Mesendoderm (in vitro differentiated cells): ENCODE measurements at regions not wholly inside any gene's neighbourhood (a gene's known extent, or its start where the extent isn't known, plus 50 kb on each side); places are given as distances from the start of the nearest gene placed in this dataset.
A peak's percentile ranks its signal among the peaks of the same experiment; 100 is the strongest.

ENCODE experiments used
- DNase-seq: peaks from one replicate; pipeline ENCODE4 v3.0.0; 2013
- H2AK5ac ChIP-seq: 2 replicates; pipeline ENCODE4 v1.6.1; 2013; ENCODE audit warnings: low read length, inconsistent platforms
- H2BK120ac ChIP-seq: 2 replicates; pipeline ENCODE4 v1.6.1; 2013; ENCODE audit warnings: low read depth, mild to moderate bottlenecking, low read length, moderate library complexity, mixed read lengths
- H2BK15ac ChIP-seq: replicated peaks from 2 replicates; pipeline ENCODE4 v1.6.1; 2013; ENCODE audit warnings: low read depth, mild to moderate bottlenecking, moderate library complexity
- H2BK5ac ChIP-seq: 2 replicates; pipeline ENCODE4 v1.6.1; 2013; ENCODE audit warnings: low read length, inconsistent platforms
- H3K18ac ChIP-seq: 2 replicates; pipeline ENCODE4 v1.6.1; 2013; ENCODE audit warnings: mild to moderate bottlenecking, low read length, mixed read lengths
- H3K23ac ChIP-seq: one replicate; pipeline ENCODE4 v1.6.1; 2013; ENCODE audit warnings: low read length
- H3K27ac ChIP-seq: 2 replicates; pipeline ENCODE4 v1.5.1; 2013; ENCODE audit warnings: low read depth, mild to moderate bottlenecking, inconsistent platforms, low read length, moderate library complexity
- H3K27me3 ChIP-seq: 2 replicates; pipeline ENCODE4 v1.6.1; 2013; ENCODE audit warnings: low read length, control low read depth, mild to moderate bottlenecking, inconsistent platforms; ENCODE audit not compliant: insufficient read depth, poor library complexity
- H3K36me3 ChIP-seq: 2 replicates; pipeline ENCODE4 v1.6.1; 2013; ENCODE audit warnings: low read length, inconsistent platforms; ENCODE audit not compliant: control insufficient read depth, insufficient read depth
- H3K4ac ChIP-seq: one replicate; pipeline ENCODE4 v1.6.1; 2013; ENCODE audit warnings: low read depth, mild to moderate bottlenecking, low read length, moderate library complexity
- H3K4me1 ChIP-seq: 2 replicates; pipeline ENCODE4 v1.6.1; 2013; ENCODE audit warnings: low read depth, low read length, inconsistent platforms; ENCODE audit not compliant: control insufficient read depth
- H3K4me2 ChIP-seq: 2 replicates; pipeline ENCODE4 v1.6.1; 2013; ENCODE audit warnings: low read length
- H3K4me3 ChIP-seq: 2 replicates; pipeline ENCODE4 v1.5.1; 2013; ENCODE audit warnings: mild to moderate bottlenecking, low read length
- H3K56ac ChIP-seq: one replicate; pipeline ENCODE4 v1.6.1; 2013; ENCODE audit warnings: low read length
- H3K79me1 ChIP-seq: 2 replicates; pipeline ENCODE4 v1.6.1; 2013; ENCODE audit warnings: low read length, inconsistent platforms
- H3K79me2 ChIP-seq: 2 replicates; pipeline ENCODE4 v1.6.1; 2013; ENCODE audit warnings: mild to moderate bottlenecking, low read length; ENCODE audit not compliant: control insufficient read depth, insufficient read depth
- H3K9ac ChIP-seq: 2 replicates; pipeline ENCODE4 v1.6.1; 2013; ENCODE audit warnings: low read length, inconsistent platforms
- H4K5ac ChIP-seq: one replicate; pipeline ENCODE4 v1.6.1; 2013; ENCODE audit warnings: low read length
- H4K8ac ChIP-seq: one replicate; pipeline ENCODE4 v1.6.1; 2013; ENCODE audit warnings: low read depth, mild to moderate bottlenecking, control low read depth, low read length, moderate library complexity
- WGBS: extraction: QIAGEN DNeasy Blood & Tissue Kit; methylation state at CpG from one replicate; pipeline ENCODE4 v1.1.7; 2013; ENCODE audit warnings: low lambda C conversion rate, missing lambda C conversion rate; ENCODE audit not compliant: insufficient coverage; ENCODE audit errors: extremely low coverage; 5-methylcytosine and 5-hydroxymethylcytosine counted together

GRCh38 chr11:57899378-57899777 is 124.3 kb upstream of the OR9Q1 start:
- Histone ChIP-seq H3K4ac (no peak overlapping the region), H3K27ac (no peak overlapping the region), H3K18ac (no peak overlapping the region), H3K4me1 (peaks cover 19% of the 10 kb centered on the region), H4K8ac (no peak overlapping the region), H2BK5ac (no peak overlapping the region), H3K4me3 (no peak overlapping the region), H3K79me1 (no peaks in the 10 kb centered on the region), H3K56ac (no peak overlapping the region), H2BK120ac (no peak overlapping the region), H3K79me2 (no peaks in the 10 kb centered on the region), H4K5ac (no peak overlapping the region), H3K27me3 (no peaks in the 10 kb centered on the region), H3K36me3 (no peaks in the 10 kb centered on the region), H3K23ac (no peak overlapping the region), H2AK5ac (no peak overlapping the region), H3K4me2 (no peak overlapping the region), H2BK15ac (no peak overlapping the region), H3K9ac (no peak overlapping the region)
- no peak for DNase-seq
- no CpG with 5 or more reads among the region's 2 CpGs for WGBS

- H3K27me3 ChIP-seq = no peaks in the 10 kb centered on the region
- no peak overlapping the region for H3K4ac ChIP-seq
- no peak overlapping the region for H3K18ac ChIP-seq
- H4K8ac ChIP-seq = no peak overlapping the region
- H3K9ac ChIP-seq = no peak overlapping the region
- no peak overlapping the region for H4K5ac ChIP-seq
- WGBS = no CpG with 5 or more reads among the region's 1 CpG
- H2BK15ac ChIP-seq = no peak overlapping the region
- no peak overlapping the region for H2BK5ac ChIP-seq
- peaks cover 19% of the 10 kb centered on the region for H3K4me1 ChIP-seq
- peak; percentile 58 for DNase-seq
- no peak overlapping the region for H3K4me2 ChIP-seq
- no peak overlapping the region for H2BK120ac ChIP-seq
- no peak overlapping the region for H3K27ac ChIP-seq
- peak overlapping the region; percentile 48 for H3K23ac ChIP-seq
- H3K56ac ChIP-seq = no peak overlapping the region
- H3K4me3 ChIP-seq = no peak overlapping the region
- H3K79me1 ChIP-seq = no peaks in the 10 kb centered on the region
- no peak overlapping the region for H2AK5ac ChIP-seq
- H3K79me2 ChIP-seq = no peaks in the 10 kb centered on the region
- no peaks in the 10 kb centered on the region for H3K36me3 ChIP-seq
These were observed 123.4 kb upstream of the OR9Q1 start for GRCh38 chr11:57900320-57900719.

- H2AK5ac ChIP-seq = no peak overlapping the region
- peak overlapping the region; percentile 35 for H3K56ac ChIP-seq
- peak overlapping the region; percentile 38 for H3K27ac ChIP-seq
- H3K23ac ChIP-seq = no peak overlapping the region
- H3K9ac ChIP-seq = no peak overlapping the region
- peak overlapping the region; percentile 56 for H2BK5ac ChIP-seq
- H2BK15ac ChIP-seq = no peak overlapping the region
- no peak overlapping the region for H3K18ac ChIP-seq
- no peak overlapping the region for H2BK120ac ChIP-seq
- peak; percentile 48 for DNase-seq
- H4K8ac ChIP-seq = no peak overlapping the region
- H3K79me2 ChIP-seq = no peaks in the 10 kb centered on the region
- no peaks in the 10 kb centered on the region for H3K36me3 ChIP-seq
- H3K4ac ChIP-seq = no peak overlapping the region
- H3K4me2 ChIP-seq = no peak overlapping the region
- H3K27me3 ChIP-seq = no peaks in the 10 kb centered on the region
- no peak overlapping the region for H4K5ac ChIP-seq
- no peak overlapping the region for H3K4me3 ChIP-seq
- H3K79me1 ChIP-seq = no peaks in the 10 kb centered on the region
- peaks cover 19% of the 10 kb centered on the region for H3K4me1 ChIP-seq
These were observed 122.4 kb upstream of the OR9Q1 start for GRCh38 chr11:57901278-57901677.

- H3K27me3 ChIP-seq = no peaks in the 10 kb centered on the region
- DNase-seq = peak; percentile 54
- no peak overlapping the region for H2BK15ac ChIP-seq
- no CpG with 5 or more reads among the region's 5 CpGs for WGBS
- H3K23ac ChIP-seq = no peak overlapping the region
- H3K18ac ChIP-seq = peak overlapping the region; percentile 21
- no peak overlapping the region for H3K4me3 ChIP-seq
- peak overlapping the region; percentile 35 for H3K56ac ChIP-seq
- no peak overlapping the region for H2BK120ac ChIP-seq
- no peak overlapping the region for H2AK5ac ChIP-seq
- H3K4me1 ChIP-seq = peaks cover 19% of the 10 kb centered on the region
- no peak overlapping the region for H4K5ac ChIP-seq
- H2BK5ac ChIP-seq = peak overlapping the region; percentile 8
- peak overlapping the region; percentile 46 for H3K4ac ChIP-seq
- H3K27ac ChIP-seq = peak overlapping the region; percentile 38
- H3K9ac ChIP-seq = no peak overlapping the region
- H3K79me1 ChIP-seq = no peaks in the 10 kb centered on the region
- no peaks in the 10 kb centered on the region for H3K79me2 ChIP-seq
- no peak overlapping the region for H3K4me2 ChIP-seq
- H4K8ac ChIP-seq = no peak overlapping the region
- H3K36me3 ChIP-seq = no peaks in the 10 kb centered on the region
These were observed 121.9 kb upstream of the OR9Q1 start for GRCh38 chr11:57901756-57902155.

GRCh38 chr11:57903011-57903410 is 120.7 kb upstream of the OR9Q1 start:
- peak; percentile 88 for DNase-seq
- no peak overlapping the region for H2BK120ac ChIP-seq

GRCh38 chr11:57903441-57904123 is 120.1 kb upstream of the OR9Q1 start:
- Histone ChIP-seq H2BK5ac (peak overlapping the region; percentile 100), H4K5ac (no peak overlapping the region), H3K9ac (peak overlapping the region; percentile 27), H3K27ac (peak overlapping the region; percentile 93), H3K36me3 (no peaks in the 10 kb centered on the region), H4K8ac (no peak overlapping the region), H3K4ac (no peak overlapping the region), H3K27me3 (no peaks in the 10 kb centered on the region), H3K79me2 (no peaks in the 10 kb centered on the region), H3K4me3 (no peak overlapping the region), H3K23ac (peak overlapping the region; percentile 99), H2AK5ac (peak overlapping the region; percentile 99), H3K79me1 (no peaks in the 10 kb centered on the region), H2BK120ac (peak overlapping the region; percentile 3), H3K4me1 (peaks cover 19% of the 10 kb centered on the region), H3K4me2 (no peak overlapping the region), H3K18ac (peak overlapping the region; percentile 31), H3K56ac (peak overlapping the region; percentile 91), H2BK15ac (no peak overlapping the region)
- peak; percentile 68 for DNase-seq
- WGBS = no CpG with 5 or more reads among the region's 11 CpGs

More at GRCh38 chr11:57903011-57903410, 120.7 kb upstream of the OR9Q1 start:
- Histone ChIP-seq H3K27me3 (no peaks in the 10 kb centered on the region), H4K5ac (no peak overlapping the region), H3K4me2 (no peak overlapping the region), H3K56ac (peak overlapping the region; percentile 42), H2BK15ac (no peak overlapping the region), H3K4ac (no peak overlapping the region), H3K79me2 (no peaks in the 10 kb centered on the region), H2AK5ac (no peak overlapping the region), H3K9ac (no peak overlapping the region), H3K23ac (no peak overlapping the region), H3K36me3 (no peaks in the 10 kb centered on the region), H3K4me1 (peaks cover 19% of the 10 kb centered on the region), H3K79me1 (no peaks in the 10 kb centered on the region), H2BK5ac (peak overlapping the region; percentile 5), H3K27ac (no peak overlapping the region), H4K8ac (no peak overlapping the region), H3K4me3 (no peak overlapping the region), H3K18ac (peak overlapping the region; percentile 21)
